BE2C (cell line): ENCODE measurements at regions not wholly inside any gene's neighbourhood (a gene's known extent, or its start where the extent isn't known, plus 50 kb on each side); places are given as distances from the start of the nearest gene placed in this dataset.

Experiments
- DNase-seq: peaks from one replicate; pipeline ENCODE4 v3.0.0-alpha.2; 2020
- H3K27me3 ChIP-seq: fragments of 250-450 bp; sonication (Bioruptor Pico); 2 replicates; pipeline ENCODE4 v1.5.1; 2020; ENCODE audit warnings: mild to moderate bottlenecking
- H3K36me3 ChIP-seq: fragments of 250-450 bp; sonication (Bioruptor Pico); 2 replicates; pipeline ENCODE4 v1.5.1; 2020; ENCODE audit warnings: mild to moderate bottlenecking
- H3K4me1 ChIP-seq: fragments of 250-450 bp; sonication (Bioruptor Pico); 2 replicates; pipeline ENCODE4 v1.5.1; 2020
- H3K4me3 ChIP-seq: 2 replicates; pipeline ENCODE4 v1.5.1; 2011; ENCODE audit warnings: low read depth, low read length
- H3K9me3 ChIP-seq: fragments of 250-450 bp; sonication (Bioruptor Pico); 2 replicates; pipeline ENCODE4 v1.5.1; 2020
- CTCF ChIP-seq: IDR thresholded peaks from 2 replicates; pipeline ENCODE4 v1.5.1; 2012; ENCODE audit warnings: mild to moderate bottlenecking, low read depth, low read length

- Histone ChIP-seq H3K4me1 (peaks cover 36% of the 10 kb centered on the region), H3K4me3 (peak overlapping the region; percentile 32), H3K9me3 (no peaks in the 10 kb centered on the region), H3K36me3 (no peaks in the 10 kb centered on the region), H3K27me3 (no peaks in the 10 kb centered on the region)
- no peak for TF ChIP-seq CTCF
- peak; percentile 87 for DNase-seq
Measured at GRCh38 chr16:85220125-85220839, 108.0 kb upstream of the CIBAR2 start.

GRCh38 chr16:85220964-85221731, 108.9 kb upstream of the CIBAR2 start:
- no peaks in the 10 kb centered on the region for H3K9me3 ChIP-seq
- H3K27me3 ChIP-seq, result no peaks in the 10 kb centered on the region
- H3K36me3 ChIP-seq, result no peaks in the 10 kb centered on the region
- no peak overlapping the region for H3K4me3 ChIP-seq
- no peak for TF ChIP-seq CTCF
- H3K4me1 ChIP-seq, result peaks cover 36% of the 10 kb centered on the region
- DNase-seq, result peak; percentile 45

GRCh38 chr16:85221771-85222154, 109.5 kb upstream of the CIBAR2 start:
- no peak for TF ChIP-seq CTCF
- H3K27me3 ChIP-seq, result no peaks in the 10 kb centered on the region
- H3K4me1 ChIP-seq, result peaks cover 42% of the 10 kb centered on the region
- H3K4me3 ChIP-seq, result no peak overlapping the region
- H3K36me3 ChIP-seq, result no peaks in the 10 kb centered on the region
- no peak for DNase-seq
- H3K9me3 ChIP-seq, result no peaks in the 10 kb centered on the region

GRCh38 chr16:85222155-85222863, 110.0 kb upstream of the CIBAR2 start:
- Histone ChIP-seq H3K4me3 (no peak overlapping the region), H3K9me3 (no peaks in the 10 kb centered on the region), H3K36me3 (no peaks in the 10 kb centered on the region), H3K27me3 (no peaks in the 10 kb centered on the region), H3K4me1 (peaks cover 48% of the 10 kb centered on the region)
- no peak for TF ChIP-seq CTCF
- DNase-seq, result no peak

- DNase-seq, result no peak
- no peaks in the 10 kb centered on the region for H3K27me3 ChIP-seq
- no peak overlapping the region for H3K4me3 ChIP-seq
- no peaks in the 10 kb centered on the region for H3K36me3 ChIP-seq
- TF ChIP-seq CTCF, result no peak
- H3K9me3 ChIP-seq, result no peaks in the 10 kb centered on the region
- H3K4me1 ChIP-seq, result peaks cover 61% of the 10 kb centered on the region
Measured at GRCh38 chr16:85225257-85225656, 113.0 kb upstream of the CIBAR2 start.
